H1 (cell line): ENCODE measurements at regions not wholly inside any gene's neighbourhood (a gene's known extent, or its start where the extent isn't known, plus 50 kb on each side); places are given as distances from the start of the nearest gene placed in this dataset.
A peak's percentile ranks its signal among the peaks of the same experiment; 100 is the strongest.

Experiments
- CTCF ChIA-PET: fragments of 300-600 bp; sonication (Branson Sonifier 250); formaldehyde crosslinking; loops from one replicate; lab custom pipeline; 2021; ENCODE audit not compliant: partially characterized antibody; lab: Charles Lee
- POLR2A ChIA-PET: fragments of 300-600 bp; sonication (Branson Sonifier 250); formaldehyde crosslinking; loops from one replicate; lab custom pipeline; 2021; ENCODE audit warnings: inconsistent platforms; ENCODE audit not compliant: partially characterized antibody; lab: Charles Lee
- DNase-seq, 2 experiments: peaks; one replicate each; pipeline versions ENCODE4 v3.0.0 to v3.0.0-alpha.2; 2010 to 2022; ENCODE audit warnings: low spot score in 2 of 2, low read depth in 1 of 2, mixed read lengths in 1 of 2
- FAIRE-seq: peaks from 2 replicates; lab custom pipeline; 2011; peaks lifted over from hg19 to GRCh38; lab: Jason Lieb, UNC
- H2AFZ ChIP-seq: 2 replicates; pipeline ENCODE4 v1.8.1; 2012; ENCODE audit warnings: low read length, inconsistent platforms
- H2AK5ac ChIP-seq: 2 replicates; pipeline ENCODE4 v1.6.1; 2013; ENCODE audit warnings: low read depth, low read length
- H2BK120ac ChIP-seq: replicated peaks from 2 replicates; pipeline ENCODE3; 2013; ENCODE audit warnings: low read depth, low read length, inconsistent platforms
- H2BK12ac ChIP-seq: 2 replicates; pipeline ENCODE4 v1.6.1; 2013; ENCODE audit warnings: low read depth, low read length
- H2BK15ac ChIP-seq: 2 replicates; pipeline ENCODE4 v1.6.1; 2013; ENCODE audit warnings: low read length
- H2BK20ac ChIP-seq: 2 replicates; pipeline ENCODE4 v1.6.1; 2013; ENCODE audit warnings: low read length
- H2BK5ac ChIP-seq: 2 replicates; pipeline ENCODE4 v1.6.1; 2013; ENCODE audit warnings: low read depth, low read length
- H3K14ac ChIP-seq: 2 replicates; pipeline ENCODE4 v1.6.1; 2013; ENCODE audit warnings: inconsistent platforms; ENCODE audit not compliant: insufficient read length
- H3K18ac ChIP-seq: 2 replicates; pipeline ENCODE4 v1.6.1; 2013; ENCODE audit warnings: low read length; ENCODE audit errors: extremely low read depth
- H3K23ac ChIP-seq: 2 replicates; pipeline ENCODE4 v1.6.1; 2013; ENCODE audit warnings: inconsistent platforms; ENCODE audit not compliant: insufficient read length
- H3K23me2 ChIP-seq: 2 replicates; pipeline ENCODE4 v1.6.1; 2013; ENCODE audit warnings: low read depth, low read length
- H3K27ac ChIP-seq: 2 replicates; pipeline ENCODE4 v1.6.1; 2011; ENCODE audit warnings: low read depth, low read length, inconsistent platforms
- H3K27me3 ChIP-seq, 4 experiments: replicated peaks in 1 of 4; 1 replicate in 1 of 4; 2 replicates in 3 of 4; pipeline versions ENCODE4 v1.6.1 to v1.8.1; 2011 to 2013; ENCODE audit warnings: low read length in 3 of 4, mild to moderate bottlenecking in 3 of 4, inconsistent platforms in 2 of 4, mixed read lengths in 2 of 4, moderate library complexity in 1 of 4; ENCODE audit not compliant: control insufficient read depth in 3 of 4, insufficient read depth in 3 of 4; ENCODE audit errors: extremely low read depth in 1 of 4
- H3K36me3 ChIP-seq, 4 experiments: 2 replicates each; pipeline versions ENCODE4 v1.6.1 to v1.8.1; 2011 to 2013; ENCODE audit warnings: mild to moderate bottlenecking in 4 of 4, low read length in 3 of 4, moderate library complexity in 2 of 4, control low read depth in 1 of 4, inconsistent platforms in 1 of 4; ENCODE audit not compliant: insufficient read depth in 4 of 4, control insufficient read depth in 2 of 4
- H3K4ac ChIP-seq: replicated peaks from 2 replicates; pipeline ENCODE3; 2013; ENCODE audit warnings: low read length, low read depth, mixed read lengths, inconsistent platforms; ENCODE audit not compliant: insufficient read length
- H3K4me1 ChIP-seq, 4 experiments: replicated peaks in 1 of 4; 1 replicate in 1 of 4; 2 replicates in 3 of 4; pipeline versions ENCODE4 v1.6.1 to v1.8.1; 2011 to 2013; ENCODE audit warnings: low read length in 3 of 4, inconsistent platforms in 2 of 4, mixed read lengths in 1 of 4; ENCODE audit not compliant: insufficient read depth in 4 of 4, control insufficient read depth in 3 of 4
- H3K4me2 ChIP-seq, 2 experiments: 2 replicates each; pipeline versions ENCODE4 v1.6.1 to v1.8.1; 2011 to 2013; ENCODE audit warnings: low read depth in 2 of 2, low read length in 2 of 2, control low read depth in 1 of 2, inconsistent platforms in 1 of 2, mild to moderate bottlenecking in 1 of 2; ENCODE audit not compliant: insufficient read depth in 1 of 2
- H3K4me3 ChIP-seq, 4 experiments: fragments of 200-600, 300-600 bp in 1 of 4; sonication (generic), shearing (Covaris generic), sonication (Bioruptor Twin) in 1 of 4; 2 replicates each; pipeline versions ENCODE4 v1.5.1 to v1.8.1; 2011 to 2016; ENCODE audit warnings: low read length in 4 of 4, low read depth in 3 of 4, control low read depth in 2 of 4, inconsistent platforms in 2 of 4, mild to moderate bottlenecking in 2 of 4, mixed read lengths in 1 of 4, moderate library complexity in 1 of 4; ENCODE audit not compliant: insufficient read depth in 2 of 4; ENCODE audit errors: extremely low read depth in 1 of 4
- H3K56ac ChIP-seq: replicated peaks from 2 replicates; pipeline ENCODE3; 2013; ENCODE audit warnings: low read depth, mild to moderate bottlenecking, mixed read lengths, low read length, inconsistent platforms; ENCODE audit not compliant: insufficient read length
- H3K79me1 ChIP-seq: 2 replicates; pipeline ENCODE4 v1.6.1; 2013; ENCODE audit warnings: low read depth, low read length, control low read depth
- H3K79me2 ChIP-seq, 2 experiments: 2 replicates each; pipeline versions ENCODE4 v1.6.1 to v1.8.1; 2012 to 2013; ENCODE audit warnings: low read length in 2 of 2, mild to moderate bottlenecking in 2 of 2, inconsistent platforms in 1 of 2; ENCODE audit not compliant: insufficient read depth in 2 of 2, control insufficient read depth in 1 of 2
- H3K9ac ChIP-seq, 4 experiments: replicated peaks in 1 of 4; 1 replicate in 1 of 4; 2 replicates in 3 of 4; pipeline versions ENCODE4 v1.6.1 to v1.8.1; 2011 to 2013; ENCODE audit warnings: low read depth in 3 of 4, low read length in 3 of 4, control low read depth in 2 of 4, mild to moderate bottlenecking in 2 of 4, moderate library complexity in 2 of 4, inconsistent platforms in 1 of 4; ENCODE audit errors: extremely low read depth in 1 of 4
- H3K9me3 ChIP-seq, 2 experiments: 2 replicates each; pipeline versions ENCODE4 v1.6.1 to v1.8.1; 2012 to 2013; ENCODE audit warnings: mild to moderate bottlenecking in 2 of 2, moderate library complexity in 2 of 2, control low read depth in 1 of 2, inconsistent platforms in 1 of 2, low read depth in 1 of 2, low read length in 1 of 2, mixed read lengths in 1 of 2; ENCODE audit not compliant: insufficient read depth in 2 of 2
- H4K20me1 ChIP-seq, 2 experiments: replicated peaks in 1 of 2; 2 replicates each; pipeline versions ENCODE3 to v1.8.1; 2011 to 2013; ENCODE audit warnings: inconsistent platforms in 2 of 2, low read length in 2 of 2, mild to moderate bottlenecking in 1 of 2; ENCODE audit not compliant: insufficient read depth in 2 of 2, control insufficient read depth in 1 of 2
- H4K5ac ChIP-seq: 2 replicates; pipeline ENCODE4 v1.6.1; 2013; ENCODE audit warnings: low read length, low read depth, mixed read lengths, inconsistent platforms; ENCODE audit not compliant: insufficient read length
- H4K8ac ChIP-seq: 2 replicates; pipeline ENCODE4 v1.8.0; 2013; ENCODE audit warnings: mild to moderate bottlenecking, moderate library complexity, low read length, inconsistent platforms; ENCODE audit not compliant: insufficient read depth; ENCODE audit errors: extremely low read depth
- H4K91ac ChIP-seq: replicated peaks from 2 replicates; pipeline ENCODE3; 2013; ENCODE audit warnings: low read length, mixed read lengths, inconsistent platforms; ENCODE audit not compliant: insufficient read length
- CTCF ChIP-seq, 3 experiments: IDR thresholded peaks; 1 replicate in 2 of 3; 2 replicates in 1 of 3; pipeline versions ENCODE4 v1.5.1 to v1.6.1; 2011; ENCODE audit warnings: low read length in 3 of 3, mild to moderate bottlenecking in 3 of 3, inconsistent platforms in 2 of 3, low read depth in 1 of 3, moderate library complexity in 1 of 3; ENCODE audit not compliant: insufficient read depth in 1 of 3; ENCODE audit errors: control extremely low read depth in 1 of 3
- EP300 ChIP-seq, 2 experiments: IDR thresholded peaks; 1 replicate in 1 of 2; 2 replicates in 1 of 2; pipeline ENCODE4 v1.6.1; 2011 to 2012; ENCODE audit warnings: low read depth in 2 of 2, low read length in 2 of 2, mild to moderate bottlenecking in 2 of 2, borderline replicate concordance in 1 of 2, inconsistent platforms in 1 of 2, moderate library complexity in 1 of 2
- GABPA ChIP-seq: IDR thresholded peaks from 2 replicates; pipeline ENCODE4 v1.6.1; 2011; ENCODE audit warnings: mild to moderate bottlenecking, low read length, moderate library complexity, borderline replicate concordance; ENCODE audit not compliant: insufficient read depth
- POLR2A ChIP-seq, 2 experiments: IDR thresholded peaks; 1 replicate in 1 of 2; 2 replicates in 1 of 2; pipeline ENCODE4 v1.6.1; 2011; ENCODE audit warnings: low read depth in 2 of 2, low read length in 2 of 2, mild to moderate bottlenecking in 2 of 2; ENCODE audit errors: control extremely low read depth in 1 of 2
- POLR2AphosphoS5 ChIP-seq: IDR thresholded peaks from 2 replicates; pipeline ENCODE4 v1.6.1; 2011; ENCODE audit warnings: low read depth, low read length
- RAD21 ChIP-seq, 2 experiments: IDR thresholded peaks in 1 of 2; conservative IDR thresholded peaks in 1 of 2; 2 replicates each; pipeline ENCODE4 v1.6.1; 2011; ENCODE audit warnings: low read depth in 2 of 2, low read length in 2 of 2, improper control_type of control experiment in 1 of 2, inconsistent platforms in 1 of 2, mild to moderate bottlenecking in 1 of 2, moderate library complexity in 1 of 2
- WGBS, 2 experiments: shearing (Covaris generic) in 1 of 2; methylation state at CpG; one replicate each; pipeline versions ENCODE4 v1.1.6 to v1.1.7; 2013 to 2015; ENCODE audit warnings: low lambda C conversion rate in 2 of 2, mixed read lengths in 2 of 2, inconsistent platforms in 1 of 2, low coverage in 1 of 2, missing lambda C conversion rate in 1 of 2; ENCODE audit not compliant: insufficient replicate concordance in 2 of 2, insufficient coverage in 1 of 2, insufficient read length in 1 of 2; ENCODE audit errors: extremely low coverage in 1 of 2, missing lambda C conversion rate in 1 of 2; 5-methylcytosine and 5-hydroxymethylcytosine counted together

- Histone ChIP-seq H3K23me2 (no peaks in the 10 kb centered on the region; the same call in 1 of the 2 replicates), H3K56ac (no peak overlapping the region), H3K27ac (no peak overlapping the region), H3K9ac (no peak overlapping the region), H3K9me3 (no peaks in the 10 kb centered on the region), H2BK20ac (no peak overlapping the region), H2BK120ac (no peak overlapping the region), H3K23ac (no peak overlapping the region), H2BK5ac (no peak overlapping the region), H3K4ac (no peak overlapping the region), H2AFZ (no peak overlapping the region), H2BK15ac (no peak overlapping the region), H3K36me3 (no peaks in the 10 kb centered on the region), H3K14ac (no peak overlapping the region), H4K20me1 (no peaks in the 10 kb centered on the region), H4K8ac (no peak overlapping the region), H4K5ac (no peak overlapping the region), H3K27me3 (peaks cover 0 to 21% (median 15%) of the 10 kb centered on the region in 4 experiments; a peak in 5 of 7 replicates), H3K79me1 (no peaks in the 10 kb centered on the region), H3K4me3 (no peak overlapping the region), H3K79me2 (no peaks in the 10 kb centered on the region), H3K4me1 (peaks cover 5 to 8% (median 7%) of the 10 kb centered on the region in 4 experiments; a peak in 6 of 7 replicates), H3K4me2 (no peak overlapping the region), H2AK5ac (no peak overlapping the region), H3K18ac (no peak overlapping the region), H2BK12ac (no peak overlapping the region), H4K91ac (no peak overlapping the region)
- TF ChIP-seq POLR2A (IDR thresholded peaks at IDR 0.05; ENCODE audit: control extremely low read depth in 1 of 2, low read depth in 2 of 2, low read length in 2 of 2) (no peak), RAD21 (IDR thresholded peaks at IDR 0.05 in 1 of 2, conservative IDR thresholded peaks at IDR 0.05 in 1 of 2; ENCODE audit: low read depth in 2 of 2, low read length in 2 of 2) (peak; percentile 35 to 51), EP300 (IDR thresholded peaks at IDR 0.05; ENCODE audit: borderline replicate concordance in 1 of 2, low read depth in 2 of 2, low read length in 2 of 2) (no peak), POLR2AphosphoS5 (no peak), GABPA (no peak), CTCF (IDR thresholded peaks at IDR 0.05; ENCODE audit: control extremely low read depth in 1 of 3, insufficient read depth in 1 of 3, low read depth in 1 of 3, low read length in 3 of 3) (peak; percentile 11 to 53 (median 50))
- CTCF ChIA-PET = interaction anchor here (0.9 to 2.4 kb wide), 13 partner anchors 9 to 205 kb away, joined by 3 to 9 read pairs (median 3); no protein-coding TSS in a partner anchor
- POLR2A ChIA-PET = interaction anchor here (1.1 kb wide), 1 partner anchor 11 kb away, joined by 3 read pairs; no protein-coding TSS in a partner anchor
- FAIRE-seq (no peak), DNase-seq (no peak)
- WGBS, 2 experiments = 65% methylated on average over 3 of the region's 3 CpGs; no CpG with 5 or more reads in 1 of the 2 experiments
Observed at GRCh38 chr6:41477572-41477971, 68.6 kb upstream of the FOXP4 start.
